Amygdala (tissue), 56 donors: ENCODE measurements at regions not wholly inside any gene's neighbourhood (a gene's known extent, or its start where the extent isn't known, plus 50 kb on each side); places are given as distances from the start of the nearest gene placed in this dataset.

ENCODE experiments used
- DNase-seq, 56 donors: peaks; one replicate each; lab custom pipeline; 2025; lab: John Stamatoyannopoulos, UW

GRCh38 chr2:6036211-6036610 is 344.0 kb downstream of the SOX11 start:
- no peak for DNase-seq

GRCh38 chr2:6043238-6043637 is 351.1 kb downstream of the SOX11 start:
- no peak for DNase-seq

- no peak for DNase-seq
Measured at GRCh38 chr2:6052649-6053048, 360.5 kb downstream of the SOX11 start.

- DNase-seq = no peak
Measured at GRCh38 chr2:6053743-6054142, 361.6 kb downstream of the SOX11 start.

- no peak for DNase-seq
Measured at GRCh38 chr2:6054161-6054671, 362.0 kb downstream of the SOX11 start.

GRCh38 chr2:6060992-6061663 is 368.9 kb downstream of the SOX11 start:
- no peak for DNase-seq

GRCh38 chr2:6064757-6065156 is 372.6 kb downstream of the SOX11 start:
- DNase-seq = no peak

GRCh38 chr2:6065703-6066102 is 373.5 kb downstream of the SOX11 start:
- DNase-seq = no peak

- no peak for DNase-seq
Measured at GRCh38 chr2:6067089-6067488, 374.9 kb downstream of the SOX11 start.

- no peak for DNase-seq
Measured at GRCh38 chr2:6067806-6068205, 375.6 kb downstream of the SOX11 start.

- no peak for DNase-seq
Measured at GRCh38 chr2:6068429-6068828, 376.2 kb downstream of the SOX11 start.

- DNase-seq = no peak
Measured at GRCh38 chr2:6069381-6069780, 377.2 kb downstream of the SOX11 start.

- no peak for DNase-seq
Measured at GRCh38 chr2:6071519-6071918, 379.3 kb downstream of the SOX11 start.

- no peak for DNase-seq
Measured at GRCh38 chr2:6072276-6072675, 380.1 kb downstream of the SOX11 start.

GRCh38 chr2:6072768-6073167 is 380.6 kb downstream of the SOX11 start:
- no peak for DNase-seq

GRCh38 chr2:6073191-6074088 is 381.3 kb downstream of the SOX11 start:
- DNase-seq = peak in 25 of 56 donors; percentile 2 to 49 (median 16)

- DNase-seq = no peak
Measured at GRCh38 chr2:6074089-6074643, 382.0 kb downstream of the SOX11 start.

- no peak for DNase-seq
Measured at GRCh38 chr2:6077585-6077984, 385.4 kb downstream of the SOX11 start.

GRCh38 chr2:6078414-6078813 is 386.2 kb downstream of the SOX11 start:
- no peak for DNase-seq

GRCh38 chr2:6079405-6079804 is 387.2 kb downstream of the SOX11 start:
- no peak for DNase-seq
